ENCODE measurements at regions not wholly inside any gene's neighbourhood (a gene's known extent, or its start where the extent isn't known, plus 50 kb on each side); places are given as distances from the start of the nearest gene placed in this dataset.

- TF ChIP-seq CTCF (IDR thresholded peaks at IDR 0.05 in 4 of 5, conservative IDR thresholded peaks at IDR 0.05 in 1 of 5) (no peak), POLR2A (IDR thresholded peaks at IDR 0.05) (no peak)
These were observed 661.5 kb upstream of the NUDT12 start for GRCh38 chr5:104223885-104224773.
